ENCODE measurements at regions not wholly inside any gene's neighbourhood (a gene's known extent, or its start where the extent isn't known, plus 50 kb on each side); places are given as distances from the start of the nearest gene placed in this dataset.

DNA sequence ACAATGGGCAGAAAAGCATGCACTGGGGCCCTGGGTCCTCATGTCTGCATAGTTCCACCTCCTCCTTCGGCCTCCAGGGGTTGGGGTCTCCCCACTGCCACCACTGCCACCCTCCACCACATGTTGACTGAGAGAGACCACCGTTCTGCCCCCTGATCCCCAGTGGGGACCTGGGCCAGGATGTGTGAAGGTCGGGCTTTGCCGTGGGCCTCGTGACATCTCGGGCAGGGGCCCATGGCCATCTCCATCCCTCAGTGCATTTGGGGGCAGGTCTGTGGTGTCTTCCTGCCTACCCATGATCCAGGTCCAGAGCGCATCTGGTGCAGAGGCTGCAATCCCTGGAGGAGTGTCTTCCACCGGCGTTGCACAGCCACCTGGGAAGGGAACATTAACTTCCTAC lies 166.8 kb upstream of the POU3F3 start:
- intact Hi-C loops (cut with DNase I) = no loop called here
- Histone ChIP-seq H3K4me3 (no peak overlapping the region), H3K36me3 (no peaks in the 10 kb centered on the region), H3K9me3 (no peaks in the 10 kb centered on the region), H3K27me3 (no peaks in the 10 kb centered on the region), H3K27ac (no peak overlapping the region), H3K4me1 (no peaks in the 10 kb centered on the region)
- TF ChIP-seq, protein P1, sequence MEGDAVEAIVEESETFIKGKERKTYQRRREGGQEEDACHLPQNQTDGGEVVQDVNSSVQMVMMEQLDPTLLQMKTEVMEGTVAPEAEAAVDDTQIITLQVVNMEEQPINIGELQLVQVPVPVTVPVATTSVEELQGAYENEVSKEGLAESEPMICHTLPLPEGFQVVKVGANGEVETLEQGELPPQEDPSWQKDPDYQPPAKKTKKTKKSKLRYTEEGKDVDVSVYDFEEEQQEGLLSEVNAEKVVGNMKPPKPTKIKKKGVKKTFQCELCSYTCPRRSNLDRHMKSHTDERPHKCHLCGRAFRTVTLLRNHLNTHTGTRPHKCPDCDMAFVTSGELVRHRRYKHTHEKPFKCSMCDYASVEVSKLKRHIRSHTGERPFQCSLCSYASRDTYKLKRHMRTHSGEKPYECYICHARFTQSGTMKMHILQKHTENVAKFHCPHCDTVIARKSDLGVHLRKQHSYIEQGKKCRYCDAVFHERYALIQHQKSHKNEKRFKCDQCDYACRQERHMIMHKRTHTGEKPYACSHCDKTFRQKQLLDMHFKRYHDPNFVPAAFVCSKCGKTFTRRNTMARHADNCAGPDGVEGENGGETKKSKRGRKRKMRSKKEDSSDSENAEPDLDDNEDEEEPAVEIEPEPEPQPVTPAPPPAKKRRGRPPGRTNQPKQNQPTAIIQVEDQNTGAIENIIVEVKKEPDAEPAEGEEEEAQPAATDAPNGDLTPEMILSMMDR (IDR thresholded peaks at IDR 0.05) = no peak
- no peak for DNase-seq (ENCODE audit: low spot score in 2 of 2)

DNA sequence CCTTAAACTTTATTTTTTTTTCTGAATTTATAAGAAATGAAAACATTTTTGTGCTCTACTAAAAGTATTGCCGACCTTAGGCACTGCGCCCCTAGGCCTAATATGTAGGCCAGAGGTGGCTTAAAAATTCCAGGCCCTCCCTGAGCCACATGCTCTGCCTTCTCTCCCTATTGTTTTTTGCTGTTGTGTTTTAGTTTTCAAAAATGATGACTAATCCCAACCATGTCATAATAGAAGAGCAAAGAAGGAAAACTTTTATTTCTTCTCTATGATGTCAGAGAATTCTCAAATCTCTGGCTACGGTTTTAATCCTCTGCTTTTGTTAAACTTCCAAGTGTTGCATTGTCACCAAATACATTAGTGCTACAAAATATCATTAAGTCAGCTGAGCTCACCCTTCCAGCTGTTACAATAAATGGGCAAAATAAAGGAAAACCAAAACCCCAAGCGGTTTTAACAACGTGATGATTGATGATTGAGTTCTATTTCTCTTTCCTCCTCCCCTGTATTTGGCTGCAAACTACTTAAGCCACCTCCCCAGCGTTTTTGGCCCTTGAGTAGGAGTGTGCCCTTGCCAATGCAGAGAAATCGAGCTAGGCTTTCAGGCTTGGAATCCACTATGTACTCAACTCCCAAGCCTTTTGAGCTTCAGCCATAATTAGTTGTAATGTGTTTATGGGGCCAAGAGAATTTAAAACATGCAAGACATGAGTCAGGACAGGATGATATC lies 163.5 kb upstream of the POU3F3 start:
- intact Hi-C loops (cut with DNase I) = no loop called here
- TF ChIP-seq, protein P1 (IDR thresholded peaks at IDR 0.05) = no peak
- Histone ChIP-seq H3K27ac (no peak overlapping the region), H3K27me3 (no peaks in the 10 kb centered on the region), H3K9me3 (no peaks in the 10 kb centered on the region), H3K36me3 (no peaks in the 10 kb centered on the region), H3K4me3 (no peak overlapping the region), H3K4me1 (no peaks in the 10 kb centered on the region)
- no peak for DNase-seq (ENCODE audit: low spot score in 2 of 2)

DNA sequence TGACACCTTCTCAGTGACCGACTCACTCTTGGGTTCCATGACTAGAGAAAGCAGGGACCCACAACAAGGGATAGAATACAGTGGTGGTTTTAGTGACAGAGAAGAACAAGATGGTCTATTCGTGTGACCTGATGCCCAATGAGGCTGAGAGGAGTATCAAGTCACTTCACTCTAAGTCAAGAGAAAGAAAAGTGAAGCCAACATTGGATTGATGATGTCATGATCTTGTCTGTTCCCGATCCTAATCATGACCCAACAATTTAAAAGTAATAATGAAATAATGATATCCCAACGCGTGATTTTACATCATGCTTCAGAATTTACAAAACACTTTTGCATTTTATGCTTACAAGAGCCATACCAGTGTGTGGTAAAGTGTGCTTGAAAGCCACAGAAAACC lies 155.6 kb upstream of the POU3F3 start:
- no peak for DNase-seq (ENCODE audit: low spot score in 2 of 2)
- H3K4me1 ChIP-seq = no peaks in the 10 kb centered on the region
- H3K4me3 ChIP-seq = no peak overlapping the region
- H3K27ac ChIP-seq = no peak overlapping the region
- H3K9me3 ChIP-seq = no peaks in the 10 kb centered on the region
- intact Hi-C loops (cut with DNase I) = no loop called here
- no peaks in the 10 kb centered on the region for H3K36me3 ChIP-seq
- TF ChIP-seq, protein P1 (IDR thresholded peaks at IDR 0.05) = no peak
- H3K27me3 ChIP-seq = no peaks in the 10 kb centered on the region

DNA sequence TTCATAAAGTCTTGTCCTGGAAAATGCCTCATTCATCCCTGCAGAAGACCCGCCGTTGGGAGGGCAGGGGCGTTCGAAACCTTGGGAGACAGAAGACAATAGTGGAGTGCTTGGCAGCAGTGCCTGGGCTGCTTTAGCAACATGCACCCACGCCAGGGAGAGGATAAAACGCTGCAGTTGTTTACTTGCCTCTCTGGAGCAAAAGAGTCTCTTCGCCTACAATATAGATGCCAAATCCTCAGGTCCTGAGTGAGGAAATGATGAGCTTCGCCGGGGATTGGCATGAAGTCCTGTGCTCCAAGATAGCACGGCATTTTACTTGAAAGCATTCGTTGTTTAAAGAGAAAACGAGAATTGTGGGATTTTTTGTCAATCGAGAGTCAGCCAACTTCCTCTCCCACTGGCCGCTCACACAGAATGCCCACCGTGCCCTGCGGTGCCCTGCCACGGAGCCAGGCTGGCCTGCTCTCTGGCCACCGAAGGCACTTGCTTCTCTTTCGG lies 152.5 kb upstream of the POU3F3 start:
- H3K9me3 ChIP-seq = no peaks in the 10 kb centered on the region
- DNase-seq (ENCODE audit: low spot score in 2 of 2) = no peak
- H3K4me3 ChIP-seq = no peak overlapping the region
- TF ChIP-seq, protein P1 (IDR thresholded peaks at IDR 0.05) = no peak
- no peaks in the 10 kb centered on the region for H3K36me3 ChIP-seq
- H3K27me3 ChIP-seq = no peaks in the 10 kb centered on the region
- intact Hi-C loops (cut with DNase I) = no loop called here
- H3K4me1 ChIP-seq = no peaks in the 10 kb centered on the region
- no peak overlapping the region for H3K27ac ChIP-seq

DNA sequence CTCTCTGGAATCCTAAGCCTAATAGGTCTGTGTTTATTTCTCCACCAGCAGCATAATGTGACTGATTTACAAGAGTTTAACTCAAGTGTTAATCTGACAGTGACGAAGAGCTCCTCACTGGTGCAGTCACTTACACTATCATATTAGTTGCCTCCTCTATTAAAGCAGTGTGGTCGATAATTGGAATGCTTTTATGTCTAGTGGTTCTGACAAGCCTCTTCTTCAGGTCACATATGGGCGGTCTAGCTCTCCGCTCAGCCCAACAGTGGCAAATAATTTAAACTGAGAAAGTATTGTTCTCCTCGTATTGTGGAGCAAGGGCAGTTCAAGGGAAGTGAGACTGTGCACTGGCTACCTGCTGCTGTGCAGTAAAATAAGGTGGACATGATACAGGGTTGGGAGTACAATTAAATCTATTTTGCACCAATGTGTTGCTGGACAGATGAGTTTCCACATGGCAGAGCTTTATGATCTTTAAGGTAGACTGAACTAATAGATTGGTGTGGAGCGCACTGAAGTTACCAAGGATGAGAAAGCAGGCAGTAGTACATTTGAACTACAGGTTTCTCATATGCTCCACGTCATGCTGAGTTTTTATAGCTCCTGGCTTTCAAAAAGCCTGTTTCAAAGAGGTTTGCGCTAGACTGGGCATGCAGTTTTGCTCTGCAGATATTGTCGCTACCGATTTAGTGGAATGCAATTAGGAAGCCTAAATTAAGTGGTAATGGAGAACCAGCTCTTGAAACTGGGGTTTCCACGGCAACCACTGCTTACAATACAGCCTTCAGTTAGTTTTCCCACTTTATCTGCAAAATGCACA lies 151.7 kb upstream of the POU3F3 start:
- intact Hi-C loops (cut with DNase I) = no loop called here

More for the DNA sequence above, 151.7 kb upstream of the POU3F3 start:
- no peaks in the 10 kb centered on the region for H3K9me3 ChIP-seq
- no peaks in the 10 kb centered on the region for H3K27me3 ChIP-seq
- TF ChIP-seq, protein P1 (IDR thresholded peaks at IDR 0.05) = no peak
- DNase-seq (ENCODE audit: low spot score in 2 of 2) = no peak
- no peak overlapping the region for H3K27ac ChIP-seq
- H3K4me3 ChIP-seq = no peak overlapping the region
- no peaks in the 10 kb centered on the region for H3K4me1 ChIP-seq
- H3K36me3 ChIP-seq = no peaks in the 10 kb centered on the region

Measured in ascending aorta (tissue), 2 donors.